ENCODE measurements at regions not wholly inside any gene's neighbourhood (a gene's known extent, or its start where the extent isn't known, plus 50 kb on each side); places are given as distances from the start of the nearest gene placed in this dataset.
A peak's percentile ranks its signal among the peaks of the same experiment; 100 is the strongest.

DNA sequence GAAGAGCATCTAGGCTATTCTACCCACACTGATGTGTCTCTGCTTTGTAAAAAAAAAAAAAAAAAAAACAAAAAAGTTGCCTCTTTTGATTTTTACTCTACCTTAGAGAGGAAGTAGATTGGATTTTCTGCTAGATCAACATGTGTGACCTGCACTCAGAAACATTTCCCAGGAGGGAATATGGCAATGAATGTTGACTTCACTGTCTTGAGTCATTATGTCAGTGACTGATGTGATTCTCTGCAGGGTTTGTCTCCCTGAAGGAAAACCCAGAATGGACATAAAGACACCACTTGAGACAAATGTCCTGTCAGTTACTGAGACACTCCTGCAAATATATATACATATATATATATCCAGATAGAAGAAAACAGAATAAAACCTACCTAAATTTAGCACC, 370.3 kb downstream of the BMPER start:
- no peak for DNase-seq (ENCODE audit: low read depth)

DNA sequence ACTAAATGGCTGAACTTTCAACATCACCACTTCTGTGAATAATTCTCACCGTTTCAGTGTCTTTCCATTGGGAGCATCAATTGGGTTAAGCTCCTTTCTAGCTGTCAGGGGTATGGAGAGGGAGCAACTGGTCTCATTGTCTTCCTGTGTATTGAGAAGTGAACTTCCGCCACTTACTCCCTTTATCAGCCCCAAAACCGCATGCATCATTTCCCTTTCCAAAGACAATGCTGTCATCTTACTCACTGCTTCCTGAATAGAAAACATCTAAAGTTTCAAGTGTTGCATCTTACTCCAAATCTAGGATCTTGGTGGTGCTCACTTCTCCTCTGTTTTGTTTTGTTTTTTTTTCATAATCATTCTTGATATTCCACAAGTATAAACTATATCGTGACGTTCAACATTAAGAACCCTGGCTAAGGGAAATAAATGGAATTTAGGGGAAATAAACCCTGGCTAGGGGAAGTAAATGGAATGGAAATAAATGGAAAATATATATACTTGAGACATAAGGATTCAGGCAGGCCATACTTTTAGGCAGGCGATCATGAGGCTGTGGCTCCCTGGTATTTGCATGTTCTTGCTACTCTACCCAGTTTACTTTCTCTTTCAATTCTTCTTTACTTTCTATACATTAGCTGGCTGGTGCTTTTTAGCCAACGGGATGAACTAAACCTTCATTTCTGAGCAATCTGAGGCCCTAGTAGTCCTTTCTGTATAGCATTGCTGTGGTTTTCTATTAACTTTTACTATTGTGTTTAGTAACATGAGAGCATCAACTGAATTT, 371.9 kb downstream of the BMPER start:
- no peak for DNase-seq (ENCODE audit: low read depth)

DNA sequence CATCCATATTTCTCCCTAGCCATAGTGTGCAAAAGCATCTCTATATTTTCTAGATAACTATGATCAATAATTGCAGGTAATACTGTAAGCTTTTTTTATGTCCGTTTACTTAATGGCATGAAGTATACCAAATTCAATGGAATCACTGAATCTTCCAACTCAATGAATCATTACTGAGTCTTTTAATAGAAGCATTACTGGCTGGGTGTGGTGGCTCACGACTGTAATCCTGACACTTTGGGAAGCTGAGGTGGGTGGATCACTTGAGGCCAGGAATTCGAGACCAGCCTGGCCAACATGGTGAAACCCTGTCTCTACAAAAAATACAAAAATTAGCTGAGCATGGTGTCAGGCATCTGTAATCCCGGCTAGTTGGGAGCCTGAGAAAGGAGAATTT, 372.5 kb downstream of the BMPER start:
- DNase-seq (ENCODE audit: low read depth): no peak

DNA sequence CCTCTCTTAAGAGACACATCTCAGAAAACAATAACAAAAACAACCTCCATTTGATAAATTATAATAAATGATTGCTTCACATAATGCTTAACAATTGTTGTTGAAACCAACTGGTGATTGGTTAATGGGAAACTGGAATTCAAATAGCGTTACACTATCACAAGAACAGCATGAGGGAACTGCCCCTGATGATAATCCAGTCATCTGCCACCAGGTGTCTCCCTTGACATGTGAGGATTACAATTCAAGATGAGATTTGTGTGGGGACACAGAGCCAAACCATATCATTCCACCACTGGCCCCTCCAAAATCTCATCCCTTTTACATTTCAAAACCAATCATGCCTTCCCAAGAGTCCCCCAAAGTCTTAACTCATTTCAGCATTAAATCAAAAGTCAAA, 375.9 kb downstream of the BMPER start:
- no peak for DNase-seq (ENCODE audit: low read depth)

DNA sequence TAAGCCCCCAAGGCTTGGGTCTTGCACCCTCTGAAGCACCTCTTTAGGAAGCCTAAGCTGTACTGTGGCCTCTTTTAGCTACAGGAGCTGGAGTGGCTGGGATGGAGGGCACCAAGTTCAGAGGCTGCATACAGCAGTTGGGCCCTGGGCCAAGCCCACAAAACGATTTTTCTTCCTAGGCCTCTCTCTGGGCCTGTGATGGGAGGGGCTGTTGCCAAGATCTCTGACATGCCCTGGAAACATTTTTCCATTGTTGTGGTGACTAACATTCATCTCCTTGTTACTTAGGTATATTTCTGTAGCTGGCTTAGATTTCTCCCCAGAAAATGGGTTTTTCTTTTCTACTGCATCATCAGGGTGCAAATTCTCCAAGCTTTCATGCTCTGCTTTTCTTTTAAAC, 375.7 kb upstream of the NPSR1 start:
- DNase-seq (ENCODE audit: low read depth): no peak

DNA sequence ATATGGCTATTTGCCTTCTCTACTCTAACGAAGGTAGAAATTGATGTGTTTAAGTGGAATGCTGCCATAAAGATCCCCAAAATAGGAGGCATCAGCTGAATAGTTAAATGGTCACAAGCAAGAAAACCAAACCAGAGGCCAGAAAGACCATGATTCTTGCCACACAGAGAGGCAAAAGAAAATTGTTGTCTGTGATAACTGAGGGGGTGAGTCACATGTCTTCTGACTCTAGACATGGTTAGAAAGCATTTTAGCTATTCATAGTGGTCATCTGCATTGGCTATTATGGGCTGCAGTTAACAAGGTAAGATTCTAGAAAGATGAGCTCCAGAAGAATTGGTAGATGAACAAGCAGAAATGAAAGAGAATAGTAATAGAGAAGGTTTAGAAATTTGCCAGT, 361.4 kb upstream of the NPSR1 start:
- peak; percentile 44 for DNase-seq (ENCODE audit: low read depth)

DNA sequence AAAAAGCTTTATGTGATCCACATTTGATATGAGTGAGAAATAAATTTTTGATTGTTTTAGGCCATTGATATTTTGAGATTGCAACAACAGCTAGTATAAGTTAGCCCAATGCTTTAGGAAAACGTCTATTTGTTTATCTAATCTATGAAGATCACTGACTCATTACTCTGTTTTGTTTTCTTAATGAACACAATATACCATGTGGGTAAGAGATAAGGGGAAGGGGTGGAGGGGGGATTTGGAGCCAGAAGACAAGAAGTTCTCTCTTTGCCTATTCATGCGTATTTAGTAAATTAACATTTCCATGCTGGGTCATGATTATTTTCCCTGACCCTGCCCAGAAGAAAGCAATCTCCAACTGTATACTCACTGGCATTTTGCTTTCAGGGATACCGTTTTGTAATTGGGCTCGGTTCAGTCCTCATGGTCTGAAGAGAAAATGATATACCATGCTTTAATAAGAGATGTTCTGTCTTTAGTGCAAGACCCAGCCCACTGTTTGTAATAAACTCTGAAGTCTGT, 359.5 kb upstream of the NPSR1 start:
- DNase-seq (ENCODE audit: low read depth): no peak

DNA sequence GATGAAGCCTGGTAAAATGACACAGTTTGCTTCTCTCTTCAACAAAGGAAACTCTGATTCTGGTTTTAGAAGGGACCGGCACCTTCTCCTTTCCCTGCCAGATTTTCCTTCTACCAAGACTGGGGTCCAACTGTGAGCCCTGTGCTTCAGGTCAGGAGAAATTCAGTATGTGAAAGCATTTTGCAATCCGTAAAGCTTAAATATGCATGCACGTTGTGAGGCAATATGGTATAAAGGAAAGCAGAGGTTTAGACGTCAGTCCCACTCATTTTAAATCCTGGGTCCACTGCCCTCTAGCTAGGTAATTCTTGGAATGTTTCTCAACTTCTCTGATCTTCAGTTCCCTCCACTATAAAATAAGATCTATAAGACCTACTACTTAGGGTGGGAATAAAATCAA, 359.0 kb upstream of the NPSR1 start:
- no peak for DNase-seq (ENCODE audit: low read depth)

DNA sequence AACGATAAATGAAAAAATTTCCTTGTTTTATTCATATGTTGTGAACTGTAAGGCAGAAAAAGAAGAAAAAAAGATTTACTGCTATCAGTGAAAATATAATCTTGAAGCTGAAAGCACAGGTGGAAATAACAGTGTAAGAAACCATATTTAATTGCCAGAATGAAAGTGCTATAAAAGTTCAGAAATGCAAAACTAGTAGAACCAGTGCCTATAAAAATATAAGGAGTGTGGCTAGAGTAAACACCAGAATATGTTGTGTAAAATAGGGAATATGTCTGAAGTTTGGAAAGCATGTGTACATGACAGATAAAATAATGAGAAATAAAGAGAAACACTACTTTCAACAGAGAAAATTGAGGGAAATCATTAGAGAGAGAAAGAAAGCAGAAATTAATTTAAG, 350.5 kb upstream of the NPSR1 start:
- DNase-seq (ENCODE audit: low read depth): no peak

DNA sequence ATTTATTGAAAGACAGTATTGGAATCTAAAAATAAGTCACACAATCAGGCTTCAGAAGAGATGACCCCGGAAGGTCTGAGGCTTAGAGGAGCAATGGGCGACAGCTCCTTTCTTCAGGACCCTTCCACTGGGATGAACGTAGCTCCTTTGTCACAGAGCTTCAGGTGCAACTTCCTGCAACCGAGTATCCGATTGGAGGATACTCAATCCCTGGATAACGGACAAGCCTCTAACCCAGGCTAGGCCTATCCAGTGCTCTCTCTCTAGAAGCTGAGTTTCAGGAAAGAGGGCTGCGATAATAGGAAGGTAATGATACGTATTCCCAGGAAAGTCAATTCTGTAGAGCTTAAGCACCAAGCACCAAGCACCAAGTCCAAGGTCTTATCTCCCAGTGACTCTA, 349.4 kb upstream of the NPSR1 start:
- no peak for DNase-seq (ENCODE audit: low read depth)

DNA sequence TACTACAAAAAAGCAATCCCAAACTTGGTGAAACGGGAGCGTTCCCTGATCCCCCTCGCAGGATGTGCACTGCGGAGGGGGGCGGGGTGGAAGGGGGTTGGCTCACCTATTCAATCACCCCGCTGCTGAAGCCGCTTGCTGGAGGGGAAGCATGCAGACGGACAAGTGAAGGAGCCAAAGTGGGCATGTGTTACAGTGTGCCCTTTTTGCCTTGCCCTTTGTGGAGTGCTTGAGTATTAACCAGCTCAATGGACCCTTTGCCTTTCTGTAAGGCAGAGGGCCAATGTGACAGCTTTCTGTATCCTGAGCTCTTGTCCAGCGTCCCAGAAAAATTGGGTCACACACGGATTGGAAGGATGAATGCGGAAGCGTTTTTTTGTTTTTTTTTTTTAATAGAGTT, 348.9 kb upstream of the NPSR1 start:
- no peak for DNase-seq (ENCODE audit: low read depth)

DNA sequence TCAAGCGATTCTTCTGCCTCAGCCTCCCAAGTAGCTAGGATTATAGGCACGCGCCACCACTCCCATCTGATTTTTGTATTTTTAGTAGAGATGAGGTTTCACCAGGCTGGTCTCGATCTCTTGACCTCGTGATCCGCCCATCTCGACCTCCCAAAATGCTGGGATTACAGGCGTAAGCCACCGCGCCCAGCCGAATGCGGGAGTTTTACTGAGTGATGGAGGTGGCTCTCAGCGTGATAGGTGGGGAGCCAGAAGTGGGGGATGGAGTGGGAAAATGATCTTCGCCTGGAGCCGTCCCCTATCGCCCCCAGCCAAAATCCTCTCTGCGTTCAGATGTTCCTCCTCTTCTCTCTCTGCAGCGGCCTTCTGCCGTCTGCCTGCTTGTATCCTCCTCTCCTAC, 348.4 kb upstream of the NPSR1 start:
- DNase-seq (ENCODE audit: low read depth): no peak

DNA sequence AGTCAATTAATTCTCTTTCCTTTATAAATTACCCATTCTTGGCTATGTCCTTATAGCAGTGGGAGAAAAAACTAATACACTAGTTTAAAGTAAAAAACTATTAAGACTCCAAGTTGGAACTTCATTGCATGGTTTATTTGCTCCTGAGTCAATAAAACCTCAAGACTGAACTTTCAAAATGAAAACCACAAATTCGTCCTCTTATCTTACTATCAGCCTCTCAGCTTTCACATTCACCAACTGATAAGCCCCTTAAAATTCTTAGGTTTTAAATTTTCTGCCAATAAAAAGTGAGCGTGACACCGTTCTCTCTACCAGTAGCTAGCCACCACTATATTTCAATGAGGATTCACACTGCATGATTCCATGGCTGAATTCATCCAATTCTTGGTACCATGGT, 346.4 kb upstream of the NPSR1 start:
- no peak for DNase-seq (ENCODE audit: low read depth)

DNA sequence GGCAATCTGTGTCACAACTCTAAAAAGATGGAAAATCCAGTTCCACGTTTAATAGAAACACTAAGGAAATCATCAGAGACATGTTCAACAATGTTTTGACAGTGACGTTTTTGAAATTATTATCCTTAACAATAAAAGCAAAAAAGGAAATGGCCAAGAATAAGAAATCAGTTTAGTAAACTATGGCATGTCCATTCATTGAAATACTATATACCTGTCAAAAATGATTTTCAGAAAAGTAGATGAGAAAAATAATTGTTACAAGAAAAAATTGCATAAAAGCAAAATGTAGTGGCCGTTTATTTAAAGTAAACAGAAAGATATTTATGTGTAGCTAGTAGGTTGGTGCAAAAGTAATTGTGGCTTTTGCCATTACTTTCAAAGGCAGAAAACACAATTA, 345.4 kb upstream of the NPSR1 start:
- DNase-seq (ENCODE audit: low read depth): no peak

DNA sequence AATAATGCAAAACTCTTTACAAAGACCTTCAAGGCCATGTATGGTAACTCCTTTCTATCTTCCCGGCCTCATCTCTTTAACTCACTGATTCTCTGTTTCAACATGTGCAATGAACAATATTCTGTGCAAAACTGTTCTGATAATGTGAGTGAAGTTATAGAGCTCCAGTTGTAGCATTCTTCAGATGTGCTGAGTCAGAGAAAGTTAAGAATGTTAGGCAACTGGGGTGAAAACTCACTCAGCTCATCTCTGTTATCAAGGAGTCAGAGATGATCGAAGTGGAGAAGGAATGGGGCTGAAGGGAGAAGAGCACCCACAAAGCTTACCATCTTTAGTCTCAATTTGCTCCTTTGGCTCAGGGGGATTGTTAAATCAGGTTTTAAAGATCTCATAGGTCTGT, 344.7 kb upstream of the NPSR1 start:
- peak; percentile 19 for DNase-seq (ENCODE audit: low read depth)

DNA sequence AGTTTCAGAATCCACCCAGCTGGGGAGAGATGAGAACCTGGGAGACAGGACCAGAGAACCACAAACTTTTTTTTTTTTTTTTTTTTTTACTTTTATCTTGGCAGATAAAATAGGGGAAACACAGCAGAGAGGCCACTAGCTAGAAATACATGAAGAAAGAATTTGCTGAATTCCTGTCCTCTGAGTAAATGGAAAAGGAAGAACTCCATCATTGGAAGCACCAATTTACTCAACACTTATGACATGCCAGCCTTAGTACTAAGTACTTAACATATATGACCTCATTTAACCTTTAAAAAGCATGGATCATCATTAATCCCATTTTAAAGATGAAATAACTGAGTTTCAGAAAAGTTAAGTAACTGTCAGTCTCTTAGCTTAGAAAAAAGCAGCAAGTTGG, 343.0 kb upstream of the NPSR1 start:
- DNase-seq (ENCODE audit: low read depth): peak; percentile 91

DNA sequence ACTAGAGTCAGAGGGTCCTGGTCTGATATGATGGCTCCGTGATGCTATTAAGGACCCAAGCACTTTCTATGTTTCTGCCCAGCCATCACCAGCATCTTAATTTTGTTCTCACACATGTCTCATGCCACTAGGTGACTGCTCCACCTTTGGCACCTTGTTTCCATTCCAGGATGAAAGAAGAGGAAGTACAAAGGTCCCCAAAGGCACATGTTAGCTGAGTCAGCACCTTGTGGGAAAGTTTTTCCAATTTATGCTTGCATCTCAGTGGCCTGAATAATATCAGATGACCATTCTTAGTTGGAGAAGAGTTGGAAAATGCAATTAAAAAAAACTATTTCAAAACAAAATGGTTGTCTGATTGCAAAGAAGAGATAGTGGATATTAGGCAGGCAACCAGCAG, 341.0 kb upstream of the NPSR1 start:
- no peak for DNase-seq (ENCODE audit: low read depth)

DNA sequence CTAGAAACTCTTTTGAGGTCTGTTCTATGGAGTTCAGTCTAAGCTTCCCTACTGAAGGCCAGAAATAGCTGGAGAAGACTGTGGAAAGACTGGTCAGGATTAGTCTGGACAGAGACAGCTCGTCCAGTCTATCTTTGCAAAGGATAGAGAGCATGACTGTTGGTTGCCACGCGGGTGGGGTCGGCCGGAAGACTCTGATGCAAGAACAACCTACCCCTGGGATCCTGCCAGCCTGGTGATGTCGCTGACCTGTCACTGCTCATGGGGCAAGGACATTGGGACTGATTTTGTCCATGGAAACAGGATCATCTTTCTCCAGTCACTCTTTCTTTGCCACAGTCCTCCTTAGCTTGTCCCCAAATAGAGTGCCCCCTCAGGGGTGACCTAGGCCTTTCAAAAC, 337.6 kb upstream of the NPSR1 start:
- DNase-seq (ENCODE audit: low read depth): no peak

DNA sequence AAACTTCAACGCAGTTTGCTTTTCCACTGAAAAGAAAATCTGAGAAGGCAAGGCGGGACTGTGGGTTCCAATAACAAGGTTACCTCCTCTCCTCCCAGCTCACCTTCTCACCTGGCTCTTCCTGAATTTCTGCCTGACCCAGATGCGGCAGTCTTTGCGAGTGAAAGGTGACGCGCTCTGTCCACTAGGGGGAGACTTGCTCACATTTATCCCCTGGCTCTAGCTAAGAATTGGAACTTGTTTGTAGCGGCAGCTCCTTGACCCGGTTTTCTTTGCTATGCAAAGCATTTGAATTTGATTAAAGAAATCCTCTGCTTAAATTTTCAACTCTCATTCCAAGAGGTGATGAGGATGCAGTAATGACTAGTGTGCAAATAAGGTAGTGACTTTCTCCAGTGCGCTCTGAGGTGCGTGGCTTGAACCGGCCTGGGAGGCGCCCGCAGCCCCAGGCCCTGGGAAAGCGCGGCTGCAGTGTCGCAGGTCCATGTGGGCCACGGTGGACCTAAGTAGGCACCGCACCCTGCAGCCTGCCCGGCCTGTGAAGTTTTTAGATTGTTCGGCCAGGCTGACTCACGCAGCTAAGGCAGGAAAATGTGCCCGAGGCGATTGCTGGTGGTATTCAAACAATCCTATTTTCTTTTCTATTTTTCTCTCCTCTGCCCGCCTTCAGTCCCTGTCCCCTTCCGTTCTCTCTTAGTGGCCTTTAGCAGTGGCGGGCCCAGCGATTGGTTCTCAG, 336.9 kb upstream of the NPSR1 start:
- peak; percentile 33 for DNase-seq (ENCODE audit: low read depth)

DNA sequence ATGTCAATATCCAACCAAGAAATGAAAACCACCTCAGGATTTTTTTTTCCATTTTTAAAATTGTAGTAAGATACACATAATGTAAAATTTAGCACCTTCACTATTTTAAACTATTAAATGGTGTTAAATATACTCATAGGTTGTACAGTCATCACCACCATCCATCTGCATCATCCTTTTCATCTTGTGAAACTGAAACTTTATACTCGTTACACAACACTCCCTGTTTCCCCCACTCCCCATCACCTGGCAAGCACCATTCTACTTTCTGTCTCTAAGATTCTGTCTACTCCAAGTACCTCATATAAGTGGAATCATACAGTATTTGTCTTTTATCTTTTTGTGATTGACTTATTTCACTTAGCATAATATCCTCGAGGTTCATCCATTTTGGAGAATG, 335.2 kb upstream of the NPSR1 start:
- DNase-seq (ENCODE audit: low read depth): no peak

DNA sequence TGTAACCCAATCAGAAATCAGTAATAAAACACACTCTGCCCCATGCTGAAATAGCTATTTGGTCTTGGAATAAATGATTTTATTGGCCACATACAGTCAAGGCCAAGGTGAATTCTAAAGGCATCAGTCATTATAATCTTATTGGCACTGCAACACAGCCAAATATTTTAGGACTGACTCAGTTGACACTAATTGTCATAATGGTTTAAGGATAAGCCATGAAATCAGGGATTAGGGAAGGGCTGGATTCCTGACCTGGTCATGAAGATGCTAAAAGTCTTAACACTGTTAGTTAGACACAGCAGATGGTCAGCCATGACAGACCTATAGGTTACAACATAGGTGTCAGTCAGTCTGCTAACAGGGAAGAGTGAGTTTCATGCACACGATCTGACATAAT, 330.3 kb upstream of the NPSR1 start:
- peak; percentile 28 for DNase-seq (ENCODE audit: low read depth)

DNA sequence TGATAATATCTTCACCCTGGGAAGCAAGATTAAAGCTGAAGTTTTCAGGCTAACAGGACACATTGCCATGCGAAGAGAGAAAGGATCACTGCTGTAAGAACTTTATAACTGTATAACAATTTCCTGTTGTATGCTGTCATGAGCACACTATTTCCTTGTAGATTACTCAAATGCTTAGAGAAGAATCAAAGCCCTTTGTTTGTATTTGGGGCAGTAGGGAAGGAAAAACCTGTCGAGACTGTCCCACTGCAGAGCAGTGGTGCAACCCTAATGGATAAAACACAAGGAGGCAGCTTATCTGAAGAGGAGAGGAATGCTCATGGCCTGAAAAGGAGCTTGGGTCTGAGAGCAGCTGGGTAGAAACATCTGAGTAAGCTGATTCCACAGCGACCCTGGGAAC, 327.7 kb upstream of the NPSR1 start:
- no peak for DNase-seq (ENCODE audit: low read depth)

DNA sequence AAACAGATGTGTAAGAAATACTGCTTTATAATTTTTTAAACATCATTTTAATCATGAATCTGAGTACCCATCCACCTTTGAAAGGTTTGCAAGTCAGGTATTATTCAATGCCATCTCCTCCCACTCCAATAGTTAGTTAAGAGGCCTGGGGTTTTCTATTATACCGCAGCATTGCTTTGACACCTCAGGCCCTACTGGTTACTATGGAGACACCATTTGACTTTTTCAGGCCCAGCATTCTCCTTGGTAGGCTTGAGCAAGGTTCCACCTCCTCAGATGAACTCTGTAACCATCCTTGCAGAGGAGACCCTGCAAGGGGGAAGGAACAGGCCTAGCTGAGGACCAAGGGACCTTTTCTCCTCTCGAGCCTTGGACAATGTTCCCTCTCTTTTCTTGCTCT, 326.9 kb upstream of the NPSR1 start:
- DNase-seq (ENCODE audit: low read depth): no peak

DNA sequence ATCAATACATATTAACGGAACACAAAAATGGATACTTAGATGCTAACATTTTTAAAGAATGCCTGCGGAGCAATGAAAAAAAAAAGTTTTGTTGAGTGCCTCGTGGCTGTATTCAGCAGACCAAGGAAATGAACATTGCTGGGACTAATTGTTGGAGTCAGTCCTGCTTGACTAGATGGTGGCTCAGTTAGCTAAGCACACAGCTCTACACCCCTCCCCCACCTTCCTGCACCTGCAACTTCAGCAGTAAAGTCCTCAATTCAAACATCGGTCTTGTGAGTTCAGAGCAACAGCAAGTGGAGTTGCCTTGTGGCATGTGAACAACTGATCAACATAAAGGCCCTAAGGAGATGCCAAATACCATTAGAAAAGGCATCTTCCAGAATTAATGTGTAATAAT, 326.0 kb upstream of the NPSR1 start:
- no peak for DNase-seq (ENCODE audit: low read depth)
